ENCODE measurements at regions not wholly inside any gene's neighbourhood (a gene's known extent, or its start where the extent isn't known, plus 50 kb on each side); places are given as distances from the start of the nearest gene placed in this dataset.

DNA sequence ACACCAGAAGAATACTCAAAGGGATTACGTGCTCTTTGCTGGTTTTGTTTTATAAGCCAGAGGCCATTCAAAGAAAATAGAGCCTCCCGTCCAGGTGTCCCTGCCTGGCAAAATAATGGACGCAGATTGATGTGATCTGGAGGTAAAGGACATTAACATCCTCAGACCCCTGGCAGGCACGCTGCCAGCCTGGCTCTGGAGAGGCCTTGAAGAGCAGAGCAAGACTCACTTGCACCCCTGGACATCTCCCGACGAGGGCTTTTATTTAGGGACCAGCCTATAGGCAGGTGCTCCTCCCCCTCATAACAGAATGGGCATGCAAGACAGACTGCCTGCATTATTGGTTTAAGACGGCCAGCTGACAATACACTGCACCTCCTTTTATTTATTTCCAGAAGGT, 291.3 kb downstream of the BCL11A start:
- Mint-ChIP-seq H3K9me3 (peaks cover 3% of the 10 kb centered on the region), H3K36me3 (no peaks in the 10 kb centered on the region), H3K4me1 (ENCODE audit: low read depth in 2 of 2) (no peaks in the 10 kb centered on the region), H3K27me3 (peaks cover 0 to 9% of the 10 kb centered on the region in 2 donors), H3K27ac (no peak overlapping the region), H3K4me3 (no peak overlapping the region)
- DNase-seq (ENCODE audit: low spot score) (no peak), ATAC-seq (no peak)

DNA sequence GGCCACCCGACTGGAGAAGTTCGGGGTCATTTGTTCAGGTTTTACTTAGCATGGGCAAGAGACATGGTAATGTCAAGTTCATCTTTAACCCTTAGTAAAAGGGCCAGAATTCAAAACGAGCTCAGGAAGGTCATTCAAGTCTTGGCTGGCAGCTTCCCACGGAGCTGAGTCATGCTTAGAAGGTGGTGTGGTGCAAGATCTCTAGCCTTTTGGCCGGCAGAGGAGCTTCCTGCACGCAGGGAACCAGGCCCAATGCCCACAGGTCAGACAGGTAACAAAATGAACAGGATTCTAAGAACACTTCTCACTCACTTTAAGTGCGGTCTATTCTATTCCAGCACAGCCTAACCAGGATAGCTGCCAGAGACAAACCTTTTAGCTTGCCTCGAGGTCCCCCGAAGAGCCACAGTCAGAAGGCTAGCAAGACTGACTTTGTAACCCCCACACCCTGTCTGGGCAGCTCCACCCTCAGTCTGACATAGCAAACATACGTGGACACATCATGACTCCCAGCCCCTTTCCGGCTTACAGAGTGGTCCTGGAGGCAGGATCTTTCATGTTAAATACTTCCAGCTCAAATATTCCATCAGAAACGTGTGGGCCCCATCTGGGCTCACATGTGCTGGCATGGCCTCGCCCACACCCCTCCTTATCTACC, 292.7 kb downstream of the BCL11A start:
- peaks cover 0 to 7% of the 10 kb centered on the region in 2 donors for H3K27me3 Mint-ChIP-seq
- H3K9me3 Mint-ChIP-seq = no peaks in the 10 kb centered on the region
- no peaks in the 10 kb centered on the region for H3K4me1 Mint-ChIP-seq (ENCODE audit: low read depth in 2 of 2)
- no peak for ATAC-seq
- H3K36me3 Mint-ChIP-seq = no peaks in the 10 kb centered on the region
- no peak for DNase-seq (ENCODE audit: low spot score)
- no peak overlapping the region for H3K27ac Mint-ChIP-seq
- H3K4me3 Mint-ChIP-seq = no peak overlapping the region

DNA sequence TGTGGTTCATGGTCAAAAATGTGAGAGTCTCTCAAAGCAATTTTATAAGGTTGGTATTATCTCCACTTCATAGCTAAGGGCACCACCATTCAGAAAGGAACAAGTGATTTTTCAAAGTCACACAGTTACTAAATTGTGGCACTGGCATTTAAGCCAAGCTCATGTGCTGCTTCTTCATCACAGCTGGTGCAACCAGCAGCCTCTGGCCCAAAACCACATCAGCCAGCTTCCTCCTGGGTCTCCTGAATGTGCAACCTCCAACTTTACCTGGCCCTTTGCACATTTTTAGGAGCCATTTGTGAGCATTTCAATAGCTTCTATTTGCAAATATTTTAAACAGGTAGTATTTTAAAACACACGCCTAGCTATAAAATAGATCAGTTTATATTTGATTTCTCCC, 293.7 kb downstream of the BCL11A start:
- no peak for DNase-seq (ENCODE audit: low spot score)
- Mint-ChIP-seq H3K27me3 (peaks cover 0 to 4% of the 10 kb centered on the region in 2 donors), H3K4me1 (ENCODE audit: low read depth in 2 of 2) (no peaks in the 10 kb centered on the region), H3K27ac (no peak overlapping the region), H3K4me3 (no peak overlapping the region), H3K9me3 (no peaks in the 10 kb centered on the region), H3K36me3 (no peaks in the 10 kb centered on the region)
- ATAC-seq = no peak

DNA sequence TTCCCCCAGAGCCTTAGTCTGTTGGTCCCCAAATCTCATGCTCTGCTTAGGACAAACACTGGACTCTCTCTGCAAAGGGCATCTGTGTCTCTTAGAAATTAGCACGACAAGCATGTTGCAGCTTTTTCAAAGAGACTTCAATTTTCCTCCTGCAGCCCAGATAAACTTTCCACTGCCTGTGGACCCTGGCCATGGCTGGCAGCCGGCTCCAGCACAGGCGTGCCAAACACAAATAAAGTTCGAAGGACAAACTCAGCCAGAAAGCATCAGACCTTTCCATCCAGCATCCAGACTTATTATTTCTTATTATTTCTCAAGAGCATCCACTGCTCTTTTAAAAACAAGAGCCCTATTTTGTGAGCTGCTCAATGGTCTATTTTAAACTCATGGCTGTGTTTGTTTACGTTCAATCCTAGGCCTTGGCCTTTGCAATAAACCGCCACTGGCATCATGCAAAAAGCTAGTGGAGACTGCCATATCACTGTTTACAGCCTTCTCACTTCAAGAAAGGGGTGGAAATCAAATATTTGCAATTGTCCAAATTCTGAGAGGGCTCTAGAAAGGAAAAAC, 300.8 kb downstream of the BCL11A start:
- H3K27ac Mint-ChIP-seq = no peak overlapping the region
- H3K4me3 Mint-ChIP-seq = no peak overlapping the region
- no peaks in the 10 kb centered on the region for H3K4me1 Mint-ChIP-seq (ENCODE audit: low read depth in 2 of 2)
- no peaks in the 10 kb centered on the region for H3K36me3 Mint-ChIP-seq
- no peak for ATAC-seq
- H3K9me3 Mint-ChIP-seq = no peaks in the 10 kb centered on the region
- no peak for DNase-seq (ENCODE audit: low spot score)
- H3K27me3 Mint-ChIP-seq = no peaks in the 10 kb centered on the region

DNA sequence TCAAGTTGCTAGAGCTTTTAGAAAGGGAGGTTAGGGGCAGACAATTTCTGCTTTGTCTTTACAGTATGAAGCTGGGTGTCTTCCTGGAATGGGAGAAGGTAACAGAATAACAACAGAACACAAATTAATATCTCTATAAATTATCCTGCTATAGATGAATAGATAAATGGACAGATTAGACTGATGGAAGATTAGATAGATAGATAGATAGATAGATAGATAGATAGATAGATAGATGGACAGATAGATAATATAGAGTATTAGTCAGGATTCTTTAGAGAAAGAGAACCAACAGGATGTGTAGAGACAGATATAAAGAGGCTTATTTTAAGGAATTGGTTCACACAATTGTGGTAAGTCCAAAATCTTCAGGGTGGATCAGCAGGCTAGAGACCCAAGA, 302.2 kb downstream of the BCL11A start:
- Mint-ChIP-seq H3K4me1 (ENCODE audit: low read depth in 2 of 2) (no peaks in the 10 kb centered on the region), H3K9me3 (peaks cover 3% of the 10 kb centered on the region), H3K36me3 (no peaks in the 10 kb centered on the region), H3K4me3 (no peak overlapping the region), H3K27ac (no peak overlapping the region), H3K27me3 (peaks cover 0 to 10% of the 10 kb centered on the region in 2 donors)
- ATAC-seq (no peak), DNase-seq (ENCODE audit: low spot score) (no peak)

DNA sequence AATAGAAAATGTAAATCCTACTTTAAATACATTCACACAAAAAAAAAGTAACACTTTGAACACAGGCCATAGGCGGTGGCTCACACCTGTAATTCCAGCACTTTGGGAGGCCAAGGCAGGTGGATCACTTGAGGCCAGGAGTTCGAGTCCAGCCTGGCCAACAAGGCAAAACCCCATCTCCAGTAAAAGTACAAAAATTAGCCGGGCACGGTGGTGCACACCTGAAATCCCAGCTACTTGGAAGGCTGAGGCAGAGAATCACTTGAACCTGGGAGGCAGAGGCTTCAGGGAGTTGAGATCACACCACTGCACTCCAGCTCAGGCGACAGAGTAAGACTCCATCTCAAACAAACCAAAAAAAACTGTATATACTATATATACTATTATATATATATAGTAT, 303.6 kb downstream of the BCL11A start:
- no peak overlapping the region for H3K4me3 Mint-ChIP-seq
- H3K4me1 Mint-ChIP-seq (ENCODE audit: low read depth in 2 of 2) = no peaks in the 10 kb centered on the region
- H3K27me3 Mint-ChIP-seq = peaks cover 2 to 11% of the 10 kb centered on the region in 2 donors
- no peak for DNase-seq (ENCODE audit: low spot score)
- no peak overlapping the region for H3K27ac Mint-ChIP-seq
- peaks cover 3% of the 10 kb centered on the region for H3K9me3 Mint-ChIP-seq
- no peak for ATAC-seq
- H3K36me3 Mint-ChIP-seq = no peaks in the 10 kb centered on the region

DNA sequence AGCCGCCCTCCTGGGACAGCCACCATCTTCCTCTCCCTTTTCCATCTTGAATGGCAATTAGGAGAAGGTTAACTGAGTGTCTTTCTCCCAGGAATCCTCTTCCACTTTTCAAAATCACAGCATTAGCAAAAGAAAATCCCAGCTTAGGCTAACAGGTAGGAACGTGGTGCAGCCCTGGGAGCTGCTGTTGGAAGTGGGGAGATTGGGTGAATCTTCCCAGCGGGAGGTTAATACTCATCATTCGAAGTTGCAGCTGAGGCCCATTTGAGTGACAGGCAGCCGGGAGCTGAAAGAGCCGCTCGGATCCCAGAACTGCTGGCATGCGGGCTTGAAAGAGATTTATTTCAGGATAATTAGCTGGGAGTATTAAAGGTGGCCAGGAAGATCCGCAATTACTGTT, 306.0 kb downstream of the BCL11A start:
- no peak for DNase-seq (ENCODE audit: low spot score)
- no peak overlapping the region for H3K27ac Mint-ChIP-seq
- H3K4me3 Mint-ChIP-seq = no peak overlapping the region
- no peaks in the 10 kb centered on the region for H3K4me1 Mint-ChIP-seq (ENCODE audit: low read depth in 2 of 2)
- no peaks in the 10 kb centered on the region for H3K36me3 Mint-ChIP-seq
- peaks cover 2 to 23% of the 10 kb centered on the region in 2 donors for H3K27me3 Mint-ChIP-seq
- ATAC-seq = no peak
- peaks cover 3% of the 10 kb centered on the region for H3K9me3 Mint-ChIP-seq

DNA sequence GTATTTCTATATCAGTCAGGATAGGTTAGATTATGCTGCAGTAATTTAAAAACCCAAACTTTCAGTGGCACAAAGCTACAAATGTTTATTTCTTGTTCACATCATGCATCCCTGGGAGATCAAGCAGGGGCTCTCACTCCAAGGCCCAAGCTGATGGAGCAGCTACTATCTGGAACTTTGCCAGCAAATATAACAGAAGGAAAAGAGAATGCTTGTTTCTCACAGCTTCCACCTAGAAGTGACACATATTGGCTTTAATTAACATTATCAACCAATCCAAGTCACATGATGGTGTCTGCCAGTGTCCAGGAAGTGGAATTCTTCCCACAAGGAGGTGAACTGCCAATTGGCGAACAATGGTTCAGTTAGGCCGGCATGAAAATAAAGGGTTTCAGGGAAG, 306.9 kb downstream of the BCL11A start:
- ATAC-seq = no peak

DNA sequence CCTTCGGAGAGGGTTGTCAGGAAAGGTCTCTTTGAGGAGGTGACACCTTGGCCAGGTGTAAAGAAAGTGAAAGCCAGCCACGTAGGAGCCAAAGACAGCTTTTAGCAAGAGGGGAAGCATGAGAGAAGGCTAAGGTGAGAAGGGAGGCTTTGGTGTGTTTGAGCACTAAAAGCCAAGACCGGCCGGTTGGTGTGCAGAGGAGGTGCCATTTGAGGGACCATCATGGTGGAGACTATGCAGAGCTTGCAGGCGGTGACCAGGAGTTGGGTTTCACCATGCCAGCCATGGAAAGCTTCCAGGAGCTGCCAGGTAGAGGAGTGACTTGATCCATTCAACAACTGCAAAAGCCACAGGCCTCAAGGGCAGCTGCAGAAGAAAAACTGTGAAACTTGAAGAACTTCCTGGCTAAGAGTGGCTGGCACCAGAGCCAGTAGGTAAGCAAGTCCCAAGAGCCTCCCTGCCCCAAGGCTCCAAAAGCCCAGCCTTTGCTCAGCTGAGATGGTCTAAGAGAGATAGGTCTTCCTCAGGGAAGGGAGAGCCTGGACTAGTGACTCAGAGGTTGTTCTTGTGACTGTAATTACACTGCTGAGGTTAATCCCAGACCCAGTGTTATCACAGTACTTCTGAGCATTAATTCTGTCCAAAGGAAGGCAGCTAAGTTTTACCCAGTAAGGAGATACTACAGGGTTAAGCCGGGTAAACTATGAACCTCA, 319.0 kb downstream of the BCL11A start:
- H3K36me3 Mint-ChIP-seq = peaks cover 10% of the 10 kb centered on the region
- H3K4me3 Mint-ChIP-seq = no peak overlapping the region
- ATAC-seq (no peak), DNase-seq (ENCODE audit: low spot score) (no peak)
- peaks cover 0 to 4% of the 10 kb centered on the region in 2 donors for H3K27me3 Mint-ChIP-seq
- peaks cover 6% of the 10 kb centered on the region for H3K9me3 Mint-ChIP-seq
- no peak overlapping the region for H3K27ac Mint-ChIP-seq
- no peaks in the 10 kb centered on the region for H3K4me1 Mint-ChIP-seq (ENCODE audit: low read depth in 2 of 2)

More for the DNA sequence above, 306.9 kb downstream of the BCL11A start:
- Mint-ChIP-seq H3K36me3 (no peaks in the 10 kb centered on the region), H3K27me3 (peaks cover 2 to 23% of the 10 kb centered on the region in 2 donors), H3K9me3 (peaks cover 3% of the 10 kb centered on the region), H3K27ac (no peak overlapping the region), H3K4me3 (no peak overlapping the region), H3K4me1 (ENCODE audit: low read depth in 2 of 2) (no peaks in the 10 kb centered on the region)
- DNase-seq (ENCODE audit: low spot score) = no peak

DNA sequence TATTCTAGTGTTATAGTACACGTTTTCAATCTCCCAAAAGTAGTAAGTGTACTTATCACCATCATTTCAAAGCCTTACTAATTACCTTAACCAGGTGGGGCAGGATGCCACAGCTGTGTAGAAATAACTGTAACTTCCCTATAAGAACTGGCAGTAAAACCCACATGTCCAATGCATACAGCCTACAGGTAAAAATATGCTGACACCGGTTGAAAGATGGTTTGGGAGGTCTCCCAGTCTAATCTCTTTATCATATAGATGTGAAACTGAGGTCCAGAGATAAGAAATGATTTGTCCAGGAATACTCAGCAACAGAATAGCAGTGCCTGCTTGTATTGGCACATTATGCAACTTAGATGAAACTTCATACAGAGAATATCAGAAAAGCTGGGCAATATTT, 322.9 kb downstream of the BCL11A start:
- Mint-ChIP-seq H3K9me3 (peaks cover 6% of the 10 kb centered on the region), H3K4me3 (no peak overlapping the region), H3K27me3 (peaks cover 0 to 4% of the 10 kb centered on the region in 2 donors), H3K4me1 (ENCODE audit: low read depth in 2 of 2) (no peaks in the 10 kb centered on the region), H3K27ac (no peak overlapping the region), H3K36me3 (peaks cover 10% of the 10 kb centered on the region)
- no peak for DNase-seq (ENCODE audit: low spot score)
- ATAC-seq = no peak

DNA sequence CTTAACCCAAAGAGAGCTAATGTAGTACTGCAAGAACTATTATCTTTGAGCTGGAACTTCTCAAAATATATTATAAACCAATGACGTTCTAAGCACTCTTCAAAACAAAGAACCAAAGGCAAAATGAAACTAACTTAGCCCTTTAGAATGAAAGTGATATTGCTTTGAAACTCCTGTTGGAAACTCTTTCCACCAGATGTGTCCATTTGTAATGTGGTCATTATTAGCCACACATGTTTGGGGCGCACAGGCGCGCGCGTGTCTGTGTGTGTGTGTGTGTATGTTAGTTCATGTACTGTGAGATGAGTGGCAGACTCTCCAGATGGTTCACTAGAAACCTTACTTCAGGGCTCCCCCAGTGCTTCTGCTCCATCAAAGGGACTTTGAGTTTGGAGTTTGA, 323.4 kb downstream of the BCL11A start:
- Mint-ChIP-seq H3K9me3 (peaks cover 6% of the 10 kb centered on the region), H3K4me3 (no peak overlapping the region), H3K36me3 (peaks cover 10% of the 10 kb centered on the region), H3K27ac (no peak overlapping the region), H3K4me1 (ENCODE audit: low read depth in 2 of 2) (no peaks in the 10 kb centered on the region), H3K27me3 (peaks cover 0 to 4% of the 10 kb centered on the region in 2 donors)
- ATAC-seq = no peak
- DNase-seq (ENCODE audit: low spot score) = no peak

DNA sequence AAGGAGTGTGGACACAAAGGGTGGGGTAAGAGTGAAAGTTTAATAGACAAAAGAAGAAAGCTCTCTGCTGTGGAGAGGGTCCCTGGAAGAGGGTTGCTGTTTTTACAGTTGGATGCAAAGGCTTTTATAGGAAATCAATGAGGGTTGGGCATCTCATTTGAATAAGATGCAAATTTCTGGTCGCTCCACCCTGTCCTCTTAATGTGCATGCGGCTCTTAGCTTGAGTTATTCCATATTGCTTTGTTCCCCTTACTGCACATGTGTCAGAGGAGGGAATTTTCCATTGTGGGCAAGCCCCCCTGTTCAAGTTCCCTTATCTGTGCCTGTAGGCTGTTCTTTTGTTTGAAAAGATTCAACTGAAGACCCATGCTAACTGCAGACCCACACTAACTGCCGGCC, 326.5 kb downstream of the BCL11A start:
- ATAC-seq = no peak
- H3K4me1 Mint-ChIP-seq (ENCODE audit: low read depth in 2 of 2) = no peaks in the 10 kb centered on the region
- peaks cover 10% of the 10 kb centered on the region for H3K36me3 Mint-ChIP-seq
- H3K27me3 Mint-ChIP-seq = peaks cover 0 to 2% of the 10 kb centered on the region in 2 donors
- no peak overlapping the region for H3K4me3 Mint-ChIP-seq
- DNase-seq (ENCODE audit: low spot score) = no peak
- peaks cover 3% of the 10 kb centered on the region for H3K9me3 Mint-ChIP-seq
- no peak overlapping the region for H3K27ac Mint-ChIP-seq

DNA sequence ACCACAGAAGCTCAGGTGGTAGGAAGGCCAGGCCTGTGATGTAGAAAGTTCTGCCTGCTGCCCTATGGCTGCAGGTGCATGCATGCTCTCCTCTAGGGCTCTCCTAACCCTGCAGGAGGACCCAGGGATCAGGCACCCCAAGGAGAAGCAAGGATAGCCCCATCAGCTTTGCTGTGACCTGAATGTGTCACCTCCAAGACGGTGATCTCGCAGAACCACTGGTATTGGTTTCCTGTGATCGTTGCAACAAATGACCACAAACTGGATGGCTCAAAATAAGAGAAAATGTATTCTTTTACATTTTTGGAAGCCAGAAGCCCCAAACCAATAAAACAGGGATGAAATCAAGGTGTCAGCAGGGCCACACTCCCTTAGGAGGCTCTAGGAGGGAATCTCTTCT, 327.3 kb downstream of the BCL11A start:
- Mint-ChIP-seq H3K27me3 (no peaks in the 10 kb centered on the region), H3K27ac (no peak overlapping the region), H3K4me3 (no peak overlapping the region), H3K4me1 (ENCODE audit: low read depth in 2 of 2) (no peaks in the 10 kb centered on the region), H3K36me3 (peaks cover 4% of the 10 kb centered on the region), H3K9me3 (no peaks in the 10 kb centered on the region)
- no peak for DNase-seq (ENCODE audit: low spot score)
- ATAC-seq = no peak

DNA sequence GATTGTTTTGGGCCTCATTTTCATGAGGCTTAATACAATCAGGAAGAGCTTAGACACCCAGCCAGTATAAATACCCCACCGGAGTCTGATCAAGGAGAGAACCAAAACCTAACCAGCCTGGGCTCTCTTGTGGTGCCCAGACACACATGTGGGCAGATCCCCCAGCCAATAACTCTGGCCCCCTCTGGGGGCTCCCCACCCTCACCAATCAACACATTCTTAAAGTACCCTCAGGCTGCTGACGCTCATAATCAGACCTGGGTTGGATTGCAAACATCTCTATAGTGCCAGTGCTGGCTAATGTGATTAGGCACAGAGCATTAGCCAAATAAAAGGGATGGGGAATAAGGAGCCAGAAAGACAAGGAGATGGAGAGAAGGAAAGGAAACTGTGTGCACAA, 329.6 kb downstream of the BCL11A start:
- DNase-seq (ENCODE audit: low spot score) (no peak), ATAC-seq (no peak)
- Mint-ChIP-seq H3K4me1 (ENCODE audit: low read depth in 2 of 2) (no peaks in the 10 kb centered on the region), H3K27ac (no peak overlapping the region), H3K27me3 (no peaks in the 10 kb centered on the region), H3K36me3 (no peaks in the 10 kb centered on the region), H3K4me3 (no peak overlapping the region), H3K9me3 (no peaks in the 10 kb centered on the region)

Data from natural killer cell treated with Interleukin-12 subunit alpha and Interleukin-12 subunit beta and Interleukin-15 and Interleukin-18, amount 100 ng/mL, for 72 hours (primary cell).